Astrocyte (in vitro differentiated cells and primary cell): ENCODE measurements at regions not wholly inside any gene's neighbourhood (a gene's known extent, or its start where the extent isn't known, plus 50 kb on each side); places are given as distances from the start of the nearest gene placed in this dataset.
"Not testable (repeated sequence)": the region's sequence is repeated elsewhere in the genome, so short reads cannot be mapped to it uniquely, and the experiment has no call there.

Experiments
- DNase-seq: peaks from one replicate; pipeline ENCODE4 v3.0.0-alpha.2; 2010; ENCODE audit warnings: low read depth
- FAIRE-seq: peaks from 2 replicates; lab custom pipeline; 2011; peaks lifted over from hg19 to GRCh38; lab: Jason Lieb, UNC
- H2AFZ ChIP-seq: 2 replicates; pipeline ENCODE4 v1.6.0; 2012; ENCODE audit warnings: low read depth, low read length, inconsistent platforms
- H3K27ac ChIP-seq: 2 replicates; pipeline ENCODE4 v1.5.1; 2011; ENCODE audit warnings: low read depth, low read length, inconsistent platforms
- H3K27me3 ChIP-seq: 2 replicates; pipeline ENCODE4 v1.6.0; 2011; ENCODE audit warnings: low read length, inconsistent platforms; ENCODE audit not compliant: insufficient read depth
- H3K36me3 ChIP-seq: 2 replicates; pipeline ENCODE4 v1.5.1; 2011; ENCODE audit warnings: low read length, inconsistent platforms; ENCODE audit not compliant: insufficient read depth
- H3K4me1 ChIP-seq: 2 replicates; pipeline ENCODE4 v1.5.1; 2011; ENCODE audit warnings: low read length, inconsistent platforms; ENCODE audit not compliant: insufficient read depth
- H3K4me2 ChIP-seq: 2 replicates; pipeline ENCODE4 v1.6.0; 2012; ENCODE audit warnings: low read length, inconsistent platforms
- H3K4me3 ChIP-seq: 2 replicates; pipeline ENCODE4 v1.5.1; 2011; ENCODE audit warnings: low read depth, mild to moderate bottlenecking, low read length, inconsistent platforms; ENCODE audit not compliant: insufficient read depth
- H3K79me2 ChIP-seq: 2 replicates; pipeline ENCODE4 v1.6.0; 2012; ENCODE audit warnings: mild to moderate bottlenecking, low read length, inconsistent platforms; ENCODE audit not compliant: insufficient read depth
- H3K9ac ChIP-seq: 2 replicates; pipeline ENCODE4 v1.6.0; 2012; ENCODE audit warnings: mild to moderate bottlenecking, low read length, inconsistent platforms
- H3K9me3 ChIP-seq: 2 replicates; pipeline ENCODE4 v1.5.1; 2012; ENCODE audit warnings: low read depth, mild to moderate bottlenecking, low read length, inconsistent platforms; ENCODE audit not compliant: insufficient read depth
- H4K20me1 ChIP-seq: 2 replicates; pipeline ENCODE4 v1.6.0; 2012; ENCODE audit warnings: low read length, inconsistent platforms; ENCODE audit not compliant: insufficient read depth
- H3K27ac Mint-ChIP-seq: one replicate; pipeline ENCODE4 v1.8.0; 2021; ENCODE audit warnings: mild to moderate bottlenecking, mixed read lengths; ENCODE audit not compliant: unreplicated experiment
- H3K27me3 Mint-ChIP-seq: one replicate; pipeline ENCODE4 v1.8.0; 2021; ENCODE audit warnings: low read depth, mixed read lengths; ENCODE audit not compliant: unreplicated experiment
- H3K36me3 Mint-ChIP-seq: one replicate; pipeline ENCODE4 v1.8.0; 2021; ENCODE audit warnings: low read depth, mixed read lengths; ENCODE audit not compliant: unreplicated experiment
- H3K4me1 Mint-ChIP-seq: one replicate; pipeline ENCODE4 v1.8.0; 2021; ENCODE audit warnings: low read depth, mixed read lengths; ENCODE audit not compliant: unreplicated experiment
- H3K4me3 Mint-ChIP-seq: one replicate; pipeline ENCODE4 v1.8.0; 2021; ENCODE audit warnings: mild to moderate bottlenecking, moderate library complexity, mixed read lengths; ENCODE audit not compliant: unreplicated experiment
- H3K9me3 Mint-ChIP-seq: one replicate; pipeline ENCODE4 v1.8.0; 2021; ENCODE audit warnings: mild to moderate bottlenecking, mixed read lengths; ENCODE audit not compliant: unreplicated experiment
- CTCF ChIP-seq: IDR thresholded peaks from 2 replicates; pipeline ENCODE4 v1.5.1; 2011; ENCODE audit warnings: low read depth, mild to moderate bottlenecking, inconsistent platforms, low read length, moderate library complexity; ENCODE audit not compliant: insufficient read depth
- EZH2 ChIP-seq: IDR thresholded peaks from 2 replicates; pipeline ENCODE4 v1.6.1; 2012; ENCODE audit warnings: mild to moderate bottlenecking, low read length, inconsistent platforms; ENCODE audit not compliant: insufficient read depth

GRCh38 chr1:194419721-194420120 is 1233.3 kb upstream of the B3GALT2 start:
- Histone ChIP-seq H3K79me2 (no peaks in the 10 kb centered on the region), H3K4me2 (no peak overlapping the region), H3K27me3 (no peaks in the 10 kb centered on the region), H3K9ac (no peak overlapping the region), H3K9me3 (peaks cover 3% of the 10 kb centered on the region), H3K36me3 (no peaks in the 10 kb centered on the region), H3K4me3 (no peak overlapping the region), H3K4me1 (no peaks in the 10 kb centered on the region), H2AFZ (no peak overlapping the region), H3K27ac (no peak overlapping the region), H4K20me1 (no peaks in the 10 kb centered on the region)
- Mint-ChIP-seq H3K36me3 (no peaks in the 10 kb centered on the region), H3K27ac (no peak overlapping the region), H3K4me3 (no peak overlapping the region), H3K9me3 (peaks cover 10% of the 10 kb centered on the region), H3K4me1 (no peaks in the 10 kb centered on the region), H3K27me3 (no peaks in the 10 kb centered on the region)
- FAIRE-seq (no peak), DNase-seq (no peak)
- TF ChIP-seq CTCF (no peak), EZH2 (no peak)

- FAIRE-seq (no peak), DNase-seq (no peak)
- H3K4me1 Mint-ChIP-seq = no peaks in the 10 kb centered on the region
- Histone ChIP-seq H3K4me2 (no peak overlapping the region), H3K36me3 (no peaks in the 10 kb centered on the region), H3K4me3 (no peak overlapping the region), H3K9ac (no peak overlapping the region), H3K27me3 (no peaks in the 10 kb centered on the region), H3K27ac (no peak overlapping the region), H3K9me3 (no peaks in the 10 kb centered on the region), H2AFZ (no peak overlapping the region), H4K20me1 (no peaks in the 10 kb centered on the region), H3K4me1 (no peaks in the 10 kb centered on the region), H3K79me2 (no peaks in the 10 kb centered on the region)
- H3K27me3 Mint-ChIP-seq = no peaks in the 10 kb centered on the region
- H3K36me3 Mint-ChIP-seq = no peaks in the 10 kb centered on the region
- no peak overlapping the region for H3K4me3 Mint-ChIP-seq
- peaks cover 2% of the 10 kb centered on the region for H3K9me3 Mint-ChIP-seq
- TF ChIP-seq CTCF = no peak
- no peak for TF ChIP-seq EZH2
- H3K27ac Mint-ChIP-seq = no peak overlapping the region
These were observed 1224.3 kb upstream of the B3GALT2 start for GRCh38 chr1:194410756-194411155.

- FAIRE-seq, H3K9ac ChIP-seq, H3K4me1 ChIP-seq, H3K4me3 Mint-ChIP-seq, H2AFZ ChIP-seq, H3K4me2 ChIP-seq, H3K27ac Mint-ChIP-seq, H3K27me3 ChIP-seq, H3K27ac ChIP-seq, H3K4me1 Mint-ChIP-seq, H3K79me2 ChIP-seq, H3K27me3 Mint-ChIP-seq, H3K9me3 Mint-ChIP-seq, H3K36me3 Mint-ChIP-seq, H3K36me3 ChIP-seq, H4K20me1 ChIP-seq, H3K4me3 ChIP-seq, H3K9me3 ChIP-seq: not testable (repeated sequence)
- DNase-seq = peak; percentile 62
These were observed 1220.8 kb upstream of the B3GALT2 start for GRCh38 chr1:194407238-194407637.
